ENCODE measurements at regions not wholly inside any gene's neighbourhood (a gene's known extent, or its start where the extent isn't known, plus 50 kb on each side); places are given as distances from the start of the nearest gene placed in this dataset.

DNA sequence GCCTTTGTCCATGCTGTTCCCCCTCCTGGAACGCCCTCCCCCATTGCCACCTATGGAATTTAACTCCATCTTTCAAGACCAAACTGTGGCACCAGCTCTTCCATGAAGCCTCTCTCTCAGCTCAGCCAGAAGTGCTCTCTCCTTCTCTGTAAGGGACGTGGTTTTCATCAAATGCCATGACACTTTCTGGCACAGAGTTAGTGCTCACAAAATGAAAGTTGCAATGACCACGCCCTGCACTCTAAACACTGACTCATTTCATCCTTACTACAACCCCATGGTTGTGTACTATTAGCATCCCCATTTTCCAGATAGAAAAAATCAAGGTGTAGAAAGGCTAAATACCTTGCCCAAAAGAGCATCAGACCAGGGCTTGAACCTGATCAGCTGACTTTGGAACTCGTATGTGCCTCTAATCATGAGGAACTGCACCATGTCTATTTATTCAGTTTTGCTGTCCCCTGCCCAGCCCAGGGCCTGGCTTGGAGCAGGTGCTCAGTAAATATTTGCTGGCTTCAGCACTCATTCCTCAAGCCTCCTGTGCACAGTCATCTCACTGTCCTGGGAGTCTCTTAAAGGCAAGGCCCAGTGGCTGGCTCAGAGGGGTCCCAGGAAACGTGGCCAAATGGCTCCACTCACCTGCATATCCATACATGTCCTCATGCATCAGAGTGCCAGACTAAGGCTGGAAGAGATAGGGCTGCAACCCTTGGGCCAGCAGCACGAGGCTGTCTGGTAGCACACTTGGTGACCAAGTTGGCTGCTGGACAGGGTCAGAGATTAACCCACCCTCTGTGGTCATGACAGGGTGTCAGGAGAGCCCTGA lies 77.9 kb downstream of the MRPL14 start:
- no peaks in the 10 kb centered on the region for H3K9me3 ChIP-seq (replicated peaks; ENCODE audit: control insufficient read depth, low read depth, low read length)
- no peak overlapping the region for H3K27ac ChIP-seq (ENCODE audit: low read length)
- H3K4me3 ChIP-seq (ENCODE audit: low read length), result no peak overlapping the region
- no peaks in the 10 kb centered on the region for H3K36me3 ChIP-seq (ENCODE audit: control insufficient read depth, insufficient read depth, low read length)
- 67% methylated on average over 5 of the region's 6 CpGs for WGBS (ENCODE audit: insufficient coverage)
- DNase-seq, result no peak
- no peaks in the 10 kb centered on the region for H3K27me3 ChIP-seq (ENCODE audit: control insufficient read depth, insufficient read depth, low read length)
- peaks cover 49% of the 10 kb centered on the region for H3K4me1 ChIP-seq (ENCODE audit: control insufficient read depth, insufficient read depth, low read length)

DNA sequence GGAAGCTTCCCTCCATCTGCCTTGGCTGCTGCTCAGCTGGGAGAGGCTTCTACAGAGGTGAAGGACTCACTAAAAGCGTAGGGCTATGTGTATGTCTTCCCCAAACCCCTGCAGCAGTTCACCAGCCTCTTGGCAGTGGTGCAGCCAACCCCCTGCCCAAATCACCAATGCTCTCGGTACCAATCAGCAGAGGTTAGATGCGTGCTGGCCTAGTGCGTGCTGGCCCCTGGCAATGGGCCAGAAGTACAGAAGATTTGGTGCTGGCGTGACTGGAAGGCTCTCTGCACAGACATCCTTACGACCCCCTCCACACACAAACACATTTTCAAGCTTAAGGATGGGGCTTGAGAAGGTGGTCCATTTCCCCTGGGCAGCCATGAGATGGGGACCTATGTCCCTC lies 79.0 kb downstream of the MRPL14 start:
- H3K4me3 ChIP-seq (ENCODE audit: low read length), result no peak overlapping the region
- no peak for DNase-seq
- 93% methylated on average over 3 of the region's 6 CpGs for WGBS (ENCODE audit: insufficient coverage)
- H3K36me3 ChIP-seq (ENCODE audit: control insufficient read depth, insufficient read depth, low read length), result no peaks in the 10 kb centered on the region
- no peaks in the 10 kb centered on the region for H3K27me3 ChIP-seq (ENCODE audit: control insufficient read depth, insufficient read depth, low read length)
- H3K27ac ChIP-seq (ENCODE audit: low read length), result no peak overlapping the region
- no peaks in the 10 kb centered on the region for H3K9me3 ChIP-seq (replicated peaks; ENCODE audit: control insufficient read depth, low read depth, low read length)
- H3K4me1 ChIP-seq (ENCODE audit: control insufficient read depth, insufficient read depth, low read length), result peaks cover 58% of the 10 kb centered on the region

DNA sequence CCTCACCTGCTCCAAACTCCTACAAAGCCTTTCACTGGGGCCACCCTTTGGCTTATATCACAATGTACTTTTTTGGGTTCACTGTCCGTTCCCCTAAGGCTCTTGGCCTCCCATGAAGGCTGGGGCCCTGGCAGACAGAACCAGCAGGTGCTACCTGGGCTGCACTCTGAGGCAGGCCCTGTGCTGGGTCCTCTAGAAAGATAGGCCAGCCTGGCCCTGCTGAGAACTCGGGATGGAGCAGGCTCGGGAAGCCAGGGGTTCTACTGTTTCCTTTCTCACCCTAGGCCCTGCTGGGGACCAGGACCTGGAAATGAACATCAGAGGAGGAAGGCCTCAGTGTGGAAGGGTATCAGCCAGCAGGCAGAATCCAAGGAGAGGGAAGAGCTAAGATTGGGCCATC lies 79.5 kb downstream of the MRPL14 start:
- 86% methylated on average over 1 of the region's 3 CpGs for WGBS (ENCODE audit: insufficient coverage)
- Histone ChIP-seq H3K27ac (ENCODE audit: low read length) (no peak overlapping the region), H3K4me1 (ENCODE audit: control insufficient read depth, insufficient read depth, low read length) (peaks cover 58% of the 10 kb centered on the region), H3K27me3 (ENCODE audit: control insufficient read depth, insufficient read depth, low read length) (no peaks in the 10 kb centered on the region), H3K4me3 (ENCODE audit: low read length) (no peak overlapping the region), H3K9me3 (replicated peaks; ENCODE audit: control insufficient read depth, low read depth, low read length) (no peaks in the 10 kb centered on the region), H3K36me3 (ENCODE audit: control insufficient read depth, insufficient read depth, low read length) (no peaks in the 10 kb centered on the region)
- no peak for DNase-seq

DNA sequence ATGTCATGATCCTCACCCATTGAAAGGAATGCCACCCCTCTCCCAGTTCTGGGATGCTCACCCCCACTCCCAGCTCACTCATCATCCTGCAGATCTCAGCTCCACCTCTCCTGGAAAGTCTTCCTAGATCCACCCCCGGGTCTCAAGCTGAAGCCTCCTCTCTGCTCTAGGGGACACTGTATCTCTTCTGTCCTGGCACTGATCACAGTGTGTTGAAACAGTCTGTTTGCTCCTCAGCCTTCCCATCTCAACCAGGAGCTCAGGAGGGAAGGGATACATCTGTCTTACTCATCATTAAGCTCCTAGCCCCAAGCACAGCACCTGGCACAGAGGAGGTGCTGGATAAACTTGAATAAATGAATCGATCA lies 80.1 kb downstream of the MRPL14 start:
- 86% methylated on average over 1 of the region's 2 CpGs for WGBS (ENCODE audit: insufficient coverage)
- Histone ChIP-seq H3K27me3 (ENCODE audit: control insufficient read depth, insufficient read depth, low read length) (no peaks in the 10 kb centered on the region), H3K9me3 (replicated peaks; ENCODE audit: control insufficient read depth, low read depth, low read length) (no peaks in the 10 kb centered on the region), H3K4me1 (ENCODE audit: control insufficient read depth, insufficient read depth, low read length) (peaks cover 58% of the 10 kb centered on the region), H3K27ac (ENCODE audit: low read length) (no peak overlapping the region), H3K36me3 (ENCODE audit: control insufficient read depth, insufficient read depth, low read length) (no peaks in the 10 kb centered on the region), H3K4me3 (ENCODE audit: low read length) (no peak overlapping the region)
- no peak for DNase-seq

DNA sequence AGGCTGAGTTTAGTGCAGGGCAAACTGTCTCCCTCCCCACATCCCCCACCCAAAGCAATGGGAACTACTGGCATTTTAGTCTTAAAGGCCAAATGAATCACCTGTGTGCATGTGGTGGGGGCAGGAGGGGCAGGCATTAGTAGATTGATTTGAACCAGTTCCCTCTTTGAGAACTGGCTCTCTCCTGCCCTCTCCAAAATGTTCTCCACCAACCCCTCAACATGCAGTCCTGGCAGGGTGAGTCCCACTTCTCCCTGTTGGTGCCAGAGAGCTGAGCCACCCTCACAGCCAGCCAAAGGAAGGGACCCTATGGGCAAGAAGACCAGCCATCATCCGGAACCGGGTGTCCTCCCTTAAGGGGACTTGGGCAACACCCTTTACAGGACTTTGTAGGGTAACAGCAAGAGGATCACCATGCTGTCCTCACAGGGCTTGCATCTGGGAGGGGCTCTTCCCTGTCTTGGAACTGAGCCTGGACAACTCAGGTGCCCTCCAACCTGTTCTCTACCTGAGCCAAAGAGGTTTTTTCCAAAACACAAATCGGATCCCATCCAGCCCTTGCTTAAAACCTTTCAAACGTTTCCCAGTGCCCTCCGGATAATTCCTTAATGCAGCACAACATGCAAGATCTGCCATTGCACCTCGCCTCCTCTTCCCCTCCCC lies 80.6 kb downstream of the MRPL14 start:
- Histone ChIP-seq H3K27me3 (ENCODE audit: control insufficient read depth, insufficient read depth, low read length) (no peaks in the 10 kb centered on the region), H3K9me3 (replicated peaks; ENCODE audit: control insufficient read depth, low read depth, low read length) (no peaks in the 10 kb centered on the region), H3K4me3 (ENCODE audit: low read length) (no peak overlapping the region), H3K36me3 (ENCODE audit: control insufficient read depth, insufficient read depth, low read length) (no peaks in the 10 kb centered on the region), H3K4me1 (ENCODE audit: control insufficient read depth, insufficient read depth, low read length) (peaks cover 58% of the 10 kb centered on the region), H3K27ac (ENCODE audit: low read length) (no peak overlapping the region)
- DNase-seq, result no peak
- 68% methylated on average over 5 of the region's 6 CpGs for whole genome bisulfite sequencing (ENCODE audit: insufficient coverage)

DNA sequence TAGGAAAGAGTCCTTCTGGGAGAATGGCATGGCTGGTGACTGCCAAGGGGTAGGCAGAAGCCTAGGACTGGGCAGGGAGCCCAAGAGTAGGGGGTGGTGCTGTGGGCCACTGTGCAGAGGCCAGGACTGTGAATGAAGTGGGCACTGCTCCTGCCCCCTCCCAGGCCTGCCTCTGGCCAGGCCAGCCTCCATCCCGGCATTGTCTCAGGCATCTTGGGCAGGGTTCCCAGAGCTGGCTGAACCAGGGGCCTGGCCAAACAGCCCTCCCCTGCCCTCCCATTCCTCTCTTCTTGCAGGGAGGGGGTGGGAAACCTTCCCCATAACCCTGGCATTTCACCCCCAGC lies 81.6 kb downstream of the MRPL14 start:
- Histone ChIP-seq H3K4me3 (ENCODE audit: low read length) (no peak overlapping the region), H3K27me3 (ENCODE audit: control insufficient read depth, insufficient read depth, low read length) (no peaks in the 10 kb centered on the region), H3K27ac (ENCODE audit: low read length) (no peak overlapping the region), H3K4me1 (ENCODE audit: control insufficient read depth, insufficient read depth, low read length) (peaks cover 56% of the 10 kb centered on the region), H3K9me3 (replicated peaks; ENCODE audit: control insufficient read depth, low read depth, low read length) (no peaks in the 10 kb centered on the region), H3K36me3 (ENCODE audit: control insufficient read depth, insufficient read depth, low read length) (no peaks in the 10 kb centered on the region)
- no CpG with 5 or more reads among the region's 1 CpG for WGBS (ENCODE audit: insufficient coverage)
- DNase-seq, result peak; percentile 59

DNA sequence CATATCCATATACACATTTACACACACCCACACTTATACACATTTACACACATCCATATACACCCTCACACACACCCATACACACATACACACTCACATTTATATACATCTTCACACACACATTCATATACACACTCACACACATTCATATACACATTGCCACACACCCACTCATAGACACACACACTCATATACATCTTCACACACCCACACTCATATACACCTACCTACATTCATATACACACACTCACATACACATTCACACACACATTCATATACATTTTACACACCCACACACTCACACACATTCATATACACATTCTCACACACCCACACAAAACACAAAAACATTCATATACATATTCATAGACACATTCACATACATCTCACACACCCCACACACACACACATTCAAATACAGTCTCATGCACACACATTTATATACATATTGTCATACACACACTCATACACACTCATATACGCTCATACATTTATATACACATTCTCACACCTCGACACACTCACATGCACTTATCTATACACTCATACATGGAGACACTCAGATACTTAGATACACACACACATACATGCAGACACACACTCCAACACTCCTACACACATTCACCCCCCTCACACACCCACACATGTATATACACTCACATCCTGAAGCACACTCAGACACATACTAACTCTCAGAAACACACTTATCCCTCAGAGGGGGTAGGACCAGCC lies 82.1 kb downstream of the MRPL14 start:
- DNase-seq, result no peak
- Histone ChIP-seq H3K4me3 (ENCODE audit: low read length) (no peak overlapping the region), H3K27ac (ENCODE audit: low read length) (no peak overlapping the region), H3K4me1 (ENCODE audit: control insufficient read depth, insufficient read depth, low read length) (peaks cover 56% of the 10 kb centered on the region), H3K36me3 (ENCODE audit: control insufficient read depth, insufficient read depth, low read length) (no peaks in the 10 kb centered on the region), H3K9me3 (replicated peaks; ENCODE audit: control insufficient read depth, low read depth, low read length) (no peaks in the 10 kb centered on the region), H3K27me3 (ENCODE audit: control insufficient read depth, insufficient read depth, low read length) (no peaks in the 10 kb centered on the region)
- 91% methylated on average over 2 of the region's 2 CpGs for WGBS (ENCODE audit: insufficient coverage)

DNA sequence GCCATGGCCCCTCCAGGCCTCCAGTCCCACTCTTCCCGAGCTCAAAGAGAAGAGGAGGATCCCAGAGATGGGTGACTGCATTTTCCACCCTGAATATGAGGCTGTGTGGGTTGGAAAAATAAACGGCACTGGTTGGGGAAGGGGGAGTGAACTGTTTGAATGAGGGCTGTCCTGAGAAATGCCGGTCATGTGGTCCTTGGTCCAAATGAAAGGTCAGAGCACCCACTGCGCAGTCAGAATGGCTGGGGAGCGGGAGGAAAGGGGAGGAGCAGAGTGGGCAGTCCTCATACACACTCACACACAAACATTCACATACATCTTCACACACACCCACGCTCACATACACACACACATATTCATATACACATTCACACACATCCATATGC lies 83.1 kb downstream of the MRPL14 start:
- Histone ChIP-seq H3K27me3 (ENCODE audit: control insufficient read depth, insufficient read depth, low read length) (no peaks in the 10 kb centered on the region), H3K4me1 (ENCODE audit: control insufficient read depth, insufficient read depth, low read length) (peaks cover 48% of the 10 kb centered on the region), H3K9me3 (replicated peaks; ENCODE audit: control insufficient read depth, low read depth, low read length) (no peaks in the 10 kb centered on the region), H3K27ac (ENCODE audit: low read length) (peak overlapping the region; percentile 79), H3K4me3 (ENCODE audit: low read length) (no peak overlapping the region), H3K36me3 (ENCODE audit: control insufficient read depth, insufficient read depth, low read length) (no peaks in the 10 kb centered on the region)
- peak; percentile 58 for DNase-seq
- WGBS (ENCODE audit: insufficient coverage), result 76% methylated on average over 1 of the region's 6 CpGs

DNA sequence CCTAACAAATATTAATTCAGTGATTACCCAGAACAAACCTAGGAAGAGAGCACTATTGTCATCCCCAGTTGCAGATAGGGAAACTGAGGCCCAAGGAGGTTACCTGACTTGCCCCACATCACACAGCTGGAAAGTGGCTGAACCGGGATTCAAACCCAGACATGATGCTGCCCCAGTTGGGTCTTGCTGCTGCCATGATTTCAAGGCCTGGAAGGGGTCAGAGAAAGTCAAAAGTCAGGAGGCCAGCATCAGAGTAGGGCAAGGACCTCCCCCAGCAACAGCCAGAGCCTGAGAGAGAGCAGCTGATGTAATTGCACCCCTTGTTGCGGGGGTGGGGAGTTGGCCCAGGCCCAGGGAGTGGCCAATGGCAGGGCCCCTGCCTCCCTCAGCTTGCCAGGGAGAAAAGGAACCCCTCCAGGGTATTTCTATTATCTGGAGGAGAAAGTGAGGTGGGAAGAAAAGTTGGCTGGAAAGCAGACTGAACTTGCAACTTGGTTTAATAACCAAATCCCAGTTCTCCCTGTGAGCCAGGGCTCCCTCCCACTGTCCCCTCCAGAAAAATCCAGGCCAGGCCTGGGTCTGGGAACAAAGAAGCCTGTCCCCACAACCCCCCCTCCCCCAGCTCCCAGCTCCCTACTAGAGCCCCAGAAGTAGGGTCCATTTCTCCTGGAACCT lies 83.6 kb downstream of the MRPL14 start:
- Histone ChIP-seq H3K4me3 (ENCODE audit: low read length) (no peak overlapping the region), H3K27me3 (ENCODE audit: control insufficient read depth, insufficient read depth, low read length) (no peaks in the 10 kb centered on the region), H3K27ac (ENCODE audit: low read length) (peak overlapping the region; percentile 79), H3K9me3 (replicated peaks; ENCODE audit: control insufficient read depth, low read depth, low read length) (no peaks in the 10 kb centered on the region), H3K4me1 (ENCODE audit: control insufficient read depth, insufficient read depth, low read length) (peaks cover 44% of the 10 kb centered on the region), H3K36me3 (ENCODE audit: control insufficient read depth, insufficient read depth, low read length) (no peaks in the 10 kb centered on the region)
- WGBS (ENCODE audit: insufficient coverage), result no CpG with 5 or more reads among the region's 2 CpGs
- peak; percentile 69 for DNase-seq

DNA sequence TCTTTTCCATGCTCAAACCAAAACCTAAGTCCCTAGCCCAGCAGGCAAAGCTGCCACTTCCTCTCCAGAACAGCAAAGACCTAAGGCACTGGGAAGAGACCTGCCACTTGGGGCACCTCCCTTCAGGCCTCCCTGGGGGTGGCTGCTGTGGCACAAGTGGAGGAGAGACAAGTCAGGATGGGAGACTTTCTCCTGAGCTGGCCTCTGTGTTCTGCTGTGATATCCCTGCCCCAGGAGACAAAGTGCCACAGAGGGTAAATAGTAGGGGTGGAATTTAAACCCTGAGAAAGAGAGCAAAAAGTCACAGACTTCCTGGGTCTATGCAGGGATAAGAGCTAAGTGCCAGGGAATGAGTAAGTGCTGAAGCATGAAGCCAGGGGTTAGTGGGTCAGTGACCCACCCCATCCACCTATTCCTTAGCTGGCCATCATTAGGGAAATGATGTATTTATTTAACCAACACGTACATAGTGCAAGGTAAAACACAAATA lies 84.2 kb downstream of the MRPL14 start:
- Histone ChIP-seq H3K27me3 (ENCODE audit: control insufficient read depth, insufficient read depth, low read length) (no peaks in the 10 kb centered on the region), H3K36me3 (ENCODE audit: control insufficient read depth, insufficient read depth, low read length) (no peaks in the 10 kb centered on the region), H3K4me3 (ENCODE audit: low read length) (no peak overlapping the region), H3K4me1 (ENCODE audit: control insufficient read depth, insufficient read depth, low read length) (peaks cover 44% of the 10 kb centered on the region), H3K9me3 (replicated peaks; ENCODE audit: control insufficient read depth, low read depth, low read length) (no peaks in the 10 kb centered on the region), H3K27ac (ENCODE audit: low read length) (peak overlapping the region; percentile 79)
- no CpG with 5 or more reads among the region's 1 CpG for WGBS (ENCODE audit: insufficient coverage)
- no peak for DNase-seq

All from muscle of leg (tissue), 3 donors.